HG02938 (cell line): ENCODE measurements at regions not wholly inside any gene's neighbourhood (a gene's known extent, or its start where the extent isn't known, plus 50 kb on each side); places are given as distances from the start of the nearest gene placed in this dataset.

Source experiments
- ATAC-seq: cut with Tn5 transposase; IDR thresholded peaks from one replicate; pipeline ENCODE4 v1.9.1; 2021; ENCODE audit warnings: mild to moderate bottlenecking, moderate library complexity; ENCODE audit not compliant: unreplicated experiment

DNA sequence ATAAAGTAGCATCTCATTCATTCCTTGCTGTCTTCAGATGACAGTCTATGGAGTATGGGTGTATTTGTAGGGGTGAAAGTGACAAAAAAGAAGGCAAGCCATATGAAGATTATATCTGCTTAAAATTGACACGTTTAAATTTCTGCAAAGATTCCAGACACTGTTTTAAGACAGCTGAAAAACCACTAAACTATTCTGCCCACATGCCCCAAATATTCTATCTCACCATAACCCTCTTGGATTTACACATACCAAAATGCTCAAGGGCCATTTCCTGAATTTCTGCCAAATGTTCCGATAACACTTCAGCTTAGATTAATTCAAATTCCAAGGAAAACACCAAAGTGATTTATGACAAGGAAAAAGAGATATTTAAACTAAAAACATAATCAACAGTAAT lies 99.9 kb upstream of the IL6 start:
- ATAC-seq = no peak

DNA sequence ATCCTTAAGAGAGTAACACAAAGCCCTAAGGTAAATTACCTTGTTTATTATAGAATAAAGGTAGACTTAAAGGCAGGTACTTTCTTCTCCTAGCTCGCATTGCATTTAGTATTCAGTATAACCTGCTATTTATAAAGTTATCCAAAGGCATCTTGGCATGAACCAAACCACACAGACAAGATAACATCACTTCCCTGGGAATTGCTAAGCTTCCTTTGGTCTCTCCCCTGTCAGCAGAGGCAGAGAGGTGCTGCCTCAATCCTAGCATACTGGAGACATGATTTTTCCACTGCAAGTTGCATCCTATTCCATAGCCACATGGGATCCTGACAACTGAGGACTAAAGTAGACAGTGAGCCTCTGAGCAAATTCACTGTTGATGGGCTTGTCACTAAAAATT lies 101.7 kb upstream of the IL6 start:
- ATAC-seq = no peak

DNA sequence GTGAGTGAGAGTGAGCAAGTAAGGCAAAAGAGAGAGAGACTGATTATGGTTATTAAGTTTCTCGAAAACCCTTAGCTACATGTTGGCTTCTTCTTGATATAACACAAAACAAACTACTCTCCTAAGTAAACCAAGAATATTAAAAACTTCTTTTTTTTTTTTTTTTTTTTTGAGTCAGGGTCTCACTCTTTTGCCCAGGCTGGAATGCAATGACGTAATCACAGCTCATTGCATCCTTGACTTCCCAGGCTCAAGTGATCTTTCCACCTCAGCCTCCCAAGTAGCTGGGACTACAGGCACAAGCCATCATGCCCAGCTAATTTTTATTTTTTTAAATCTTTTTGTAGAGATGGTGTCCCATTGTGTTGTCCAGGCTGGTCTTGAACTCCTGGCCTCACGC lies 102.2 kb upstream of the IL6 start:
- ATAC-seq = no peak

DNA sequence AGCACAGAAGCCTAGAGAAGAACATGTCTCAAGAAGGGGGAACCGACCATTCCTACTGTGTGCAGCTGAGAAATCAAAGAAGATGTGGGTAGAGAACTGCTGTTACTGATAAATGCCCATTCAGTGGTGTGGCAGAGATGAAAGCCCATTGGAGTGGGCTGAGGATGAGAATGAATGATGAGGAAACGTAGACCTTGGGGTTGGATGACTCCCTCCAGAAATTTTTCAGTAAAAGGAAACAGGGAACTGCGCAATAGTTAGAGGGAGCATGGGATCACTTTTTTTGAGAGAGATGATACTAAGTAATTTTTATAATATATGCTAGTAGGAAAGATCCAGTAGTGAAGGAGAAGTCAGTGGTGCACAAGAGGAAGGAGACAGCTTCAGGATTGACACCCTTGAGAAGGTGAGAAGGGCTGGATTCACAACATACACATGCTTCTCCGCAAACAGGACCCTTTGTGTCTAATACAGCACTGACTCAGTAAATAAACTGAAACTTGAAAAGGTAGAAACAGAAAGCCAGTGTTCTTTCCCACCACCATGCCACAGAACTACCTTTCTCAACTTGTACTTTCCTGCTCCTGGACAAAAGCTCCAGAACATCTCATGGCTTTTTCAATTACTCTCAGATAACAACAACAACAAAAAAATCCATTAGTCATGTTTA lies 104.7 kb upstream of the IL6 start:
- no peak for ATAC-seq

DNA sequence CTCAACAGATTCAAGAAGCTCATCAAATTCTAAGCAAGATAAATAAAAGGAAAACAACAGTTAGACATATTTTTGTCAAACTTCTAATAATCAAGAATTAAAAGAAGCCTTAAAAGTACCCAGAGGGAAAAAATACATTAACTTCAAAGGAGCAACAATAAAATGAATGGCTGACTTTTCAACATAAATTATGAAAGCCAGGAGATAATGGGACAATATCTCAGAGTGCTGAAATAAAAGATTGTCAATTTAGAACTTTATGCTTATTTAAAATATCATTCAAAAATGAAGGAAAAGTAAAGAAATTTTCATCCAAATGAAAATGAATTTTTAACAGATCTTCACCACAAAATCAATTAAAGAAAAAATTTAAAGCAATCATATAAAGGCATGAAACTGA lies 108.5 kb upstream of the IL6 start:
- no peak for ATAC-seq

DNA sequence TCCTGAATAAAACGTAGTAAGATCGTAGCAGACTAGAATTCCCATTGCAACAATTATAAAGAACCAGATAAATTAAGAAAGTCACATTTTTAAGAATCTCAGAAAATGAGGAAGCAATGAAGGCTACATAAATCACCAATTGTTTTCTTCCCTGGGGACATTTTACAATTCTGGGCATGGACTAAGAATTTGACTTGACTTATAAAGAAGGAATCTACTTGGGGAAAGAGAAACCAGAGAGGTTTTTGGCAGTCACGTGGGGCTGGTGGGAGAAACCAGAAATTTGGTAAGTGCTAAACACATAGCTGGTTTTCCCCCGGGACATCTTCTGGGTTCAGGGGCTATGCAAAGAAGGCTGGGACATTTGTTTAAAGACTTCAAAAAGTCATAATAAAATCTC lies 109.8 kb upstream of the IL6 start:
- ATAC-seq = no peak

DNA sequence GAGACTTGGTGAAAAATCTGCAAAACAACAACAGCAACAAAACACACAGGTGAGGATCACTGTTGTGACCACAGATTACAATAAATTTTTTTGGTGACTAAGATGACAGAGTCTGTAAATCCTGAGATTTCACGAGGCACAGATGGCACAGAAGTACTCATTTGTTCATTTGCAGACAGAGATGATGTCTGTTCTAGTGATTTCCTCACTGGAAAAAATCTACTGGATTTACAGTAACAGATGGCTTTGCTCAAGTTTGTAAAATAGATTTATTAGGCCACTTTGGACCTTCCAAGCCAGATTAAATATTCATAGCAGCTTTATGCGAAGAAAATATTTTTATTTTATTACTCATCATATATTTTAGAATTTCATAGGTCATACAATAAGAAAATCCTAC lies 113.5 kb upstream of the IL6 start:
- ATAC-seq = no peak

DNA sequence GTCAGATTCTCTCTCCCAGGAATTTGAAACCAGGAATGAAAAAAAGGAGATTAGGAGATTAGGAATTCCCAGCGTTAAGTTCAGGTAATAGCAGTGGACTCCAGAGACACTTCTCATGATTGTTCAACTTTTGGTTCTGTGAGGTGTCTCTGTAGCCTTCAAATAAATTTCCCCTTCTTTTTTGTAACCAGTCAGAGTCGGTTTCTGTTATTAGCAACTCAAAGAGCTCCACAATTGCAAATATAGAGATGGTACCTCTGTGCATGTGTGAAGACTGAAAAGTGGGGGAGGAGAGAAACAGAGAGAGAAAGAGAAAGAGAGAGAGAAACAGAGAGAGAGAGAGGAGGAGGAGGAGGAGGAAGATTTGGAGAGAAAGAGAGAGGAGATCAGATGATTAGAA lies 112.8 kb upstream of the STEAP1B start:
- ATAC-seq = no peak

DNA sequence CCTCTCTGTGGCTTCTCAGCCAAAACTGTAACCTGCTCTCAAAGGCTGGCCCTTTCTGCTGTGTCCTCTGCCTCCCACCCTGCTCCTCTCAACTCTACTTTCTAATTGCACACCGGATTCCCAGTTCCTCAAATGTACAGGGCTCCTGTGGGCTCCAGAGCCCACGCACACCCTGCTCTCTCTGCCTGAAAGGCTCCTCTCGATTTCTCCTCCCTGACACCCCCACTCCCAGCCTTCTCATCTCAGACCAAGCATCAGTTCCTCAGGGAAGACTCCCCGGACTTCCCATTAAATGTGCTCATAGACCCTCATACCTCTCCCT lies 111.7 kb upstream of the STEAP1B start:
- ATAC-seq = peak; percentile 66

DNA sequence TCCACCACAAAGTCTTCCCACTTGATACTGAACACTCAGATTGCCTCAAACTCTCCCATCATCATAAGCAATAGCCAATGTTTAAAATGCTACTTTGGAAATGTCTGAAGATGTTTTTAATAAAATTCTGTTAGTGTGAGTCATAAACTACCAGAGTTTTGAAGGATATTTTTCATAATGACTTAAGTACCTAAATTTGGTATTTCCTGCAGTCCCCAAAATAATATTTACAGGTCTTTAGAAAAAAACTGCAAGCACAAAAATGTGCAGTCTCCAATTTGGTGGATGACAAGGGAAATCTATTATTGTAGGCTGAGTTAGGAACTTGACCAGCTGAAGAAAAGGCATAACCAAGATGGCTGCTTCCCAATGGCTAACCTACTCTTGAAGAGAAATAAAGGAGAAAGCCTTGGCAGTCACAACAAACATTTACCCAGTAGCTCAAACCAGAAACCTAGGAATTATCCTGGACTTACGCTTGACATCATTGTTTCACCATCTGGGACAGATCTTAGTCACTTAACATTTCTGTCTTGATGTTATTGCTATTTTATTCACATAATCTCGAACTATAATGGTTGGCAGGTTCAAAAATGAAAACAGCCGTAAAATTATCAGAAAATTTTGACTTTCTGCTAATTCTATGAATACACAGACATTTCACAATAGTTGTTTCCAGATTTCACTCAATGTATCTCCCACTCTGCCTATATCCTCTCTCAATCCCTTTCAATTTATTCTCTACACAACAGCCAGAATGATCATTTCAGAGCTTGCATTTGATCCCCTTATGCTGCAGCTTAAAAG lies 111.2 kb upstream of the STEAP1B start:
- no peak for ATAC-seq

DNA sequence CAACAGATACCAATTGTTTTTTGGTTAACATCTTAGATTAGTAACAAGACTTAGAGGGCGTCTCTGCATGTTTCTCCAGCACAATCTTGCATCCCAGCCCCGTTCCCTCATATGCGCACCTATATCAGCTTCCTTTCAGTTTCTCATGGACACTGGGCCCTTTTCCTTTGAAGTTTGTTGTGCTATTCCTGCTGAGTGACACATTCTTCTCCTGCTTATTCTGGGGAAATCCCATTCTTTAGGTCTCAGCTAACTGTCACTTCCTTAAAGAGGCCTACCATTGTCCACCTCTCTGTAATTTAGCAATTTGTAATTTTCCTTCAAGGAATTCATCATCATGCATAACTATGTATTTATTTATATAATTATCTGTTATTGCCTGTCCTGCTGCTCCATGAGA lies 110.3 kb upstream of the STEAP1B start:
- ATAC-seq = no peak

DNA sequence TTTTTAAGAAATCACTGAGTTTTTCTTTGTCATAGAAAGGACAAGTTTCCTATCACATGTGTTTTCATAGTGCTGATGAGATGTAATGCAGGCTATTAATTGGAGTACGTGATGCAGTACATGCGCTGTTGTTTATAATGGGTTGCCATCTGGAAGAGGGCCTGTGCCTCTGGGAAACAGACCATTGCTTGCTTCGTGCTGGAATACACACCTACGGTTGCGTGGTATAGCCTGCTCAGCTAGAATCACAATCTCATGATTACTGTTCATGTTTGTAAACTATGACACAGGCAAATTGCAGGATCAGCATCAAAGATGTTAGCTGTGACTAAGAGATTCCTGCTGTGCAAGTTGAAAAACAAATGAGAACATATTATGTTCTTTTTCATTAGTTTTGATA lies 107.2 kb upstream of the STEAP1B start:
- no peak for ATAC-seq

DNA sequence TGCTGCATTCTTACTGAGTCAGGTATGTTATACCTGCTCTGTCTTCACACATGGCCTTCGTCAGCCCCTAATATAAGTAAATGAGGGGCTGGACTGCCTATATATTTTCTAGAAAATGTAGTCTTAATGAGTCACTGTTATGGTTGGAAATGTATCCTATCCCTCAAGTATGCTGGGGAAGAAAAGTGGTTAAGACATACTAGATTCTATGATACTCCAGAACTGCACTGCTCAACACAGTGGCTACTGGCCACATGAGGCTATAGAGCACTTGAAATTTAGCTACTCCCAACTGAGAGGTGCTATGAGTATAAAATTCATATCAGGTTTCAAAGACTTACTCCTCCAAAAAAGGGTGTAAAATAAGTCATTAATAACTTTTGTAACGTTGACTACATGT lies 104.3 kb upstream of the STEAP1B start:
- no peak for ATAC-seq

DNA sequence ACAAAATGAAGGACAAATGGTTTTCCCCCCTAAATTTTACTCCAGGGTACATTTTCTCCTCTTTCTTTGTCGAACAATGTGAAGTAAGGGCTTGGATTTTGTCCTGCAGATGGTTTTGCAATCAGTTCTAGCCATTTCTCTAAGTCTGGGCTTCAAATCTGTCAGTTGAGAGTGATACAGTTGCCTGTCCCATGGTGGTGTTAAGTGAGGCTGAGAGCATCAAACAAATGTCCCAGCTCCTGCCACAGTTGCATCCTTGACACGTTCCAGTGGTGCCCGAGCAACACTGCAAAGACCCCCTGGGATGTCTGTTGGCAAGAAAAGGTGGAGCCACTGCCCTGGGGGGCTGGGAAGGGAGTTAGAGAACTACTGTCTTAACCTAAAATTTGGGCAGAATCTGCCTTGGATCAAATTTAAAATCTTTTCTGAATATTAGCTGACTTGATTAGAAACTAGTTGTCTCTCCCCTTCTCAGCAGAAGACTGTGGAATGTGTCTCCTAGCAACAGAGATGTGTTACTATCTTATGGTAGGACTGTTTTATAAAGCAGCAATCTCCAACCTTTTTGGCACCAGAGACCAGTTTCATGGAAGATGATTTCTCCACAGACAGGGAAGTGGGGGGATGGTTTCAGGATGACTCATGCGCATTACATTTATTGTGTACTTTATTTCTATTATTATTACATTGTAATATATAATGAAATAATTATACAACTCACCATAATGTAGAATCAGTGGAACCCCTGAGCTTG lies 102.0 kb upstream of the STEAP1B start:
- ATAC-seq = no peak

DNA sequence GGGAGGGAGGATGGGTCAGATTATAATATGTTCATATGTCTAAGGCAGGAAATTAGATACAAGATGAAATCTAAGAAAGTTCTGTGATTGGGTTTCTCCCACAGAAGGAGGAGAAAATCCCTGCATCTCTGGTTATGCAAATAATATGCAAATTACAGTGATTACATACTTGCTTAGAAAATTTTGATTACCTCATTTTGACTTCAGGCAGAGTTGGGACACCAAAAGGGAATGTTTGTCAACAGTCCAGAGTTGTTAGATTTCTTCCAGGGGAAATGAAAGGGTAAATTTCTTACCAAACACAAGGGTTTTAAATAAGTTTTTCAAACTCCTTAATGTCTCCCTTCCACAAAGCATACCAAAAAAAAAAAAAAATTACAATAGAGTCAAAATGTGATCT lies 101.4 kb upstream of the STEAP1B start:
- no peak for ATAC-seq

DNA sequence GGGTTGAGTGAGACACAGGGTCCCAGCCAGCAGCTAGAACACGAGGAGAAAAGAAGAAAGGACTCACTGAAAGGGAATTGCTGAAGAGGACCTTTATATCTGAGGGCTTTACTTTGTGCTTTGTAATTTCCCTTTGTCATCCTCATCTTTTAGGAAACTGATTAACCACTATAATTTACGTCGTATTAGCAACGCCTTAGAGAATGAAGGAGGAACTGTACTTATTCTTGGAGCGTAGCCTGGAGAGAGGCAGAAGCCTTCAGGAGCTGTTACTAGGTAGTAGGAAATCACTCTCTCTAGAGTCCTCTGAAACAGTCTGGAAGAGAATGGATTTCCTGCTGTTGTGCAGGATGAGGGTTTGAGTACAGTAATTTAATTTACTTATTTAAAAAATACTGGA lies 101.0 kb upstream of the STEAP1B start:
- ATAC-seq = no peak

DNA sequence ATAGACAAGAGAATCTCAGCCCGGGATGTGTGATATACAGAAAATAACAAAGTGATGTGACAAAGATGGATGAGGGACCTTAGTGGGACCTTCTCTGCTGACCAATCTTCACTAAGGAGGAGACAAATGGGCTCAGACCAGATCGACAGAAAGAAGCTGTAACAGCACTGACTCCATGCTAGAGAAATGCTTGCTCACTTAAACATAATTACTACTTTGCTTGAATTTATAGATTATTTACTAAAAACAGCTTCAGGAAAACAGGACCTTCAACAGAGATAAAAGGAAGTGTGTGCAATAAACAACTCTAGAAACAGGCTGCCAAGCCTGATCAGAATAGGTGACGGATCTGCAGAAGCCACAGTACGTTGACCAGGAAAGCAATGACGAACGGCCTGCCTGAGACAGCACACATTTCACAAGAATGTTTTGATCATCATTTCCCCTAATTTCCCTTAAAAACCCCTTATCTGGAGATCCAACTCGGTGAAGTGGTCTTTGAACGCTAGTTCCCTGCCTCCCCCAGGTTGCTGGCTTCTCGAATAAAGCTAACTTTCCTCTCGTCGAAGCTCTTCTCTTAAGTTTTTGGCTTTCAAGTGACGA lies 98.4 kb upstream of the STEAP1B start:
- no peak for ATAC-seq

DNA sequence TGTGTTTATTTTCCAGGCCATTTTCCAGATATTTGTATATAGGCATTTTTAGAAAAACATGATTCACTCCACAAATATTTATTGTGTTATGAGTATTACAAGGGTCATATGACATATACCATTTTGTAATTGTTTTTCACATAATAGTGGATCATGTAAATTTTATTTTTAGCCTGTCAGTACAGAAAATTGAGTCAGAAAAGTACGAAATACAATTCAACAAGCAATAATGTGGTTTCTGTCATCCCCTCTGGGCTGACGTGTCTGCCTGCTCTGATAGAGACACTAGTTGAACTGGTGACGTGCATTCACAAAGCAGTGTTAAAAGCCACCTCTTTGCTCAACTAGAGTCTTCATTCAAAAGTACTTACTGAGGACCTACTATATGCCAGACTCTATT lies 97.9 kb upstream of the STEAP1B start:
- no peak for ATAC-seq

DNA sequence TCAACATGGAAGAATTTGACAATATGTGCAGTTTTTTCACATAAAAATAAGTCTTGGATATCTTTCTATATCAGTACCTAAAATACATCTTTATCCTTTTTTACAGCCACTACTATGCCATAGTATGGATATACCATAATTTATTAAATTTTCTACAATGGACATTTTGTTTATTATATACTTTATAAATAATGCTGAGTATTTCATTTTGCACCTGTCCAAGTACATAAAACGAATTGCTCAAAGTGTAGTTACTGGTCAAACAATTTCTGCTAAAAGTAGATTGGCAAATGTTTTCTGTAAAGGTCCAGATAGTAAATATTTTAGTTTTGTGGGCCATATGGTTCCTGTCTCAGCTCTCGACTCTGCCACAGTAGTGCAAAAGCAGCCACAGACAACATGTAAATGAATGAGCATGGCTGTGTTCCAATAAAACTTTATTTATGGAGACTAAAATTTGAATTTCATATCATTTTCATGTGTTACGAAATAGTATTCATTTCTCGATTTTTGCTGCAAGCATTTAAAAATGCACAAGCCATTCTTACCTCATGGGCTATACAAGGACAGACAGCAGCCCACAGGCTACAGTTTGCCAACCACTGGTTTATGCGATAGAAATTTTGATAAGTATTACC lies 96.9 kb upstream of the STEAP1B start:
- no peak for ATAC-seq

DNA sequence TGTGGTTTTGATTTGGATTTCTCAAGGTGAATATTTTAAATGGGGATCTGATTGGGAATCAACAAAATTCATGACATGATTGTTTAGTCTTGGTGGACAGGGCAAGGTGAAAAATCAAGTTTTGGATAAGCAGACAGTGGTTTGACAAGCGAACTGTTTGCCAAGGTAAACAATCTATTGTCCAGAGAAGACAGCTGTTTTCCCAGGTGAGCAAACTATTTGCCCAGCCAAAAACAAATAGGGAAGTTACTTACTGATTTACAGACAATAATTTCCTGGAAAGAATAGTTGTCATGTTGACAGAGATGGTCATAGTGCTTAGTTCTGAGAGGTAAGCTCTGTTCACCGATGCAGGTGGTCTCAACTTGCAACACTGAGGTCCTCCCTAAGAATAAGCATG lies 94.0 kb upstream of the STEAP1B start:
- ATAC-seq = no peak

DNA sequence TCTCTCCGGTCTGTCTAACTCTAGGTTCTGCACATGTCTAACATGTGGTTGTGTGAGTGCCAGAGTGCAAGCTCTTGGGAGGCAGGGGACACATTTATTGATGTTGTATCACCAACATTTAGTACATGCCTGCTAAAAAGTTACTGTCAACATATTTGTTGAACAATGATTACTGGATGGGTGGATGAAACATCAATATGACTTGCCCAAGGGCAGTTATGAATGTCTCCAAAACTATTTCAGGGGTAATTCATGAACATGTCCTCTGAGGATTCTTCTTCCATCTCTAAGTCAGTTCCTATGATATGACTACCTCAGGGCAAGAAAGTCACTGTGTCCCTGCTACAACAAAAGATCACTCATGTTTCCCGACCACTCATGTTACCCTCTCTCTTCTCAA lies 91.3 kb upstream of the STEAP1B start:
- no peak for ATAC-seq
